ENCODE measurements at regions not wholly inside any gene's neighbourhood (a gene's known extent, or its start where the extent isn't known, plus 50 kb on each side); places are given as distances from the start of the nearest gene placed in this dataset.

DNA sequence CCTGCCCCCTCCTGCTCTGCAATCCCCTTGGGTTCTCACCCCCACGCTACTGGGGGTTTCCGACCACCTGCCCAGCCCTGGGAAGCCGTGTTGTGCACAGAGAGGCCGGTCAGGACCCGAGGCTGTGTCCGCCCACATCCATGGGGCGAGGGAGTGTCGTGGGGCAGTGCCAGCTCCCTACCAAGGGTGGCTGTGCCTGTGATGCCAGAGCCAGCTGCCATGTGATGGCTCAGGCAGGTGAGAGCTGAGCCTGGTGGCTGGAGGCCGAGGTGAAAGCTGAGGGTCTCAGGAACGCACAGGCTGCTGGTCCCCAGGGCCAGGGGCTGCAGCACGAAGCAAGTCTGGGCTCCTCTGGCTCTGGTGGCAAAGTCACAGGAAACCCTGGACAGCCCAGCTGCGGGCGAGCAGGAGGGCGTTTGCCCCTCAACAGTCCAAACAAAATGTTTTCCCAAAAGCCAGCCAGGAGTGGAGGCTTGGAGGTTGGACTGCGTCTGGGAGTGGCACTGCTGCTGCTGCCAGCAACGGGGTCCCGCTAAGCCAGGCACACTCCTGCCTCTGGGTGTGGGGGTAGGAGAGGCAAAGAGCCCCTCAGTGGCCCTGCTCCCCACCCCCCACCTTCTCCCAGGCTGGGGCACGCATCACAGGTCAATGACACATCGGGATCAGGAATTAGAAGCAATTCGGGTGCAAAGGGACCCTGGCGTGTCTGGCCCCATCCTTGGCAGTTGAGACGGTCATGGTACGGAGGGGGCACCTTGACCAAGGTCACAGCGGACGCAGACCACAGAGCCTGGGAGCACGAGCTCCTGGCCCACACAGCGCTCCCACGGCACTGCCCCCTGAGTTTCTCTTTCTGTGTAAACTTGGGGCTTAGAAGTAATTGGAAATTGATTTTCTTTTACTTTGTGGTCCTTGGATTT is 72.4 kb upstream of the GPC1 start:
- no peak overlapping the region for H3K4me2 ChIP-seq
- H3K9me2 ChIP-seq = no peaks in the 10 kb centered on the region
- no peak overlapping the region for H3K9ac ChIP-seq
- CTCF ChIA-PET = no interaction called here
- no peaks in the 10 kb centered on the region for H3F3A ChIP-seq (replicated peaks; ENCODE audit: insufficient read depth)
- no peaks in the 10 kb centered on the region for H4K20me1 ChIP-seq (ENCODE audit: insufficient read depth)
- H3K27me3 ChIP-seq (ENCODE audit: insufficient read depth) = no peaks in the 10 kb centered on the region
- no peak for DNase-seq
- H2AFZ ChIP-seq (ENCODE audit: low read depth) = no peak overlapping the region
- H3K27ac ChIP-seq (ENCODE audit: low read depth in 2 of 2, low read length in 1 of 2) = no peak overlapping the region
- no peaks in the 10 kb centered on the region for H3K9me3 ChIP-seq
- TF ChIP-seq, protein P1, sequence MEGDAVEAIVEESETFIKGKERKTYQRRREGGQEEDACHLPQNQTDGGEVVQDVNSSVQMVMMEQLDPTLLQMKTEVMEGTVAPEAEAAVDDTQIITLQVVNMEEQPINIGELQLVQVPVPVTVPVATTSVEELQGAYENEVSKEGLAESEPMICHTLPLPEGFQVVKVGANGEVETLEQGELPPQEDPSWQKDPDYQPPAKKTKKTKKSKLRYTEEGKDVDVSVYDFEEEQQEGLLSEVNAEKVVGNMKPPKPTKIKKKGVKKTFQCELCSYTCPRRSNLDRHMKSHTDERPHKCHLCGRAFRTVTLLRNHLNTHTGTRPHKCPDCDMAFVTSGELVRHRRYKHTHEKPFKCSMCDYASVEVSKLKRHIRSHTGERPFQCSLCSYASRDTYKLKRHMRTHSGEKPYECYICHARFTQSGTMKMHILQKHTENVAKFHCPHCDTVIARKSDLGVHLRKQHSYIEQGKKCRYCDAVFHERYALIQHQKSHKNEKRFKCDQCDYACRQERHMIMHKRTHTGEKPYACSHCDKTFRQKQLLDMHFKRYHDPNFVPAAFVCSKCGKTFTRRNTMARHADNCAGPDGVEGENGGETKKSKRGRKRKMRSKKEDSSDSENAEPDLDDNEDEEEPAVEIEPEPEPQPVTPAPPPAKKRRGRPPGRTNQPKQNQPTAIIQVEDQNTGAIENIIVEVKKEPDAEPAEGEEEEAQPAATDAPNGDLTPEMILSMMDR (IDR thresholded peaks at IDR 0.05) = no peak
- TF ChIP-seq, protein P2, sequence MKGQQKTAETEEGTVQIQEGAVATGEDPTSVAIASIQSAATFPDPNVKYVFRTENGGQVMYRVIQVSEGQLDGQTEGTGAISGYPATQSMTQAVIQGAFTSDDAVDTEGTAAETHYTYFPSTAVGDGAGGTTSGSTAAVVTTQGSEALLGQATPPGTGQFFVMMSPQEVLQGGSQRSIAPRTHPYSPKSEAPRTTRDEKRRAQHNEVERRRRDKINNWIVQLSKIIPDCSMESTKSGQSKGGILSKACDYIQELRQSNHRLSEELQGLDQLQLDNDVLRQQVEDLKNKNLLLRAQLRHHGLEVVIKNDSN (IDR thresholded peaks at IDR 0.05; ENCODE audit: borderline replicate concordance, low read depth) = no peak
- TF ChIP-seq, protein P3, sequence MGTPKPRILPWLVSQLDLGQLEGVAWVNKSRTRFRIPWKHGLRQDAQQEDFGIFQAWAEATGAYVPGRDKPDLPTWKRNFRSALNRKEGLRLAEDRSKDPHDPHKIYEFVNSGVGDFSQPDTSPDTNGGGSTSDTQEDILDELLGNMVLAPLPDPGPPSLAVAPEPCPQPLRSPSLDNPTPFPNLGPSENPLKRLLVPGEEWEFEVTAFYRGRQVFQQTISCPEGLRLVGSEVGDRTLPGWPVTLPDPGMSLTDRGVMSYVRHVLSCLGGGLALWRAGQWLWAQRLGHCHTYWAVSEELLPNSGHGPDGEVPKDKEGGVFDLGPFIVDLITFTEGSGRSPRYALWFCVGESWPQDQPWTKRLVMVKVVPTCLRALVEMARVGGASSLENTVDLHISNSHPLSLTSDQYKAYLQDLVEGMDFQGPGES (IDR thresholded peaks at IDR 0.05; ENCODE audit: low read depth, low read length) = no peak
- TF ChIP-seq, protein P4, sequence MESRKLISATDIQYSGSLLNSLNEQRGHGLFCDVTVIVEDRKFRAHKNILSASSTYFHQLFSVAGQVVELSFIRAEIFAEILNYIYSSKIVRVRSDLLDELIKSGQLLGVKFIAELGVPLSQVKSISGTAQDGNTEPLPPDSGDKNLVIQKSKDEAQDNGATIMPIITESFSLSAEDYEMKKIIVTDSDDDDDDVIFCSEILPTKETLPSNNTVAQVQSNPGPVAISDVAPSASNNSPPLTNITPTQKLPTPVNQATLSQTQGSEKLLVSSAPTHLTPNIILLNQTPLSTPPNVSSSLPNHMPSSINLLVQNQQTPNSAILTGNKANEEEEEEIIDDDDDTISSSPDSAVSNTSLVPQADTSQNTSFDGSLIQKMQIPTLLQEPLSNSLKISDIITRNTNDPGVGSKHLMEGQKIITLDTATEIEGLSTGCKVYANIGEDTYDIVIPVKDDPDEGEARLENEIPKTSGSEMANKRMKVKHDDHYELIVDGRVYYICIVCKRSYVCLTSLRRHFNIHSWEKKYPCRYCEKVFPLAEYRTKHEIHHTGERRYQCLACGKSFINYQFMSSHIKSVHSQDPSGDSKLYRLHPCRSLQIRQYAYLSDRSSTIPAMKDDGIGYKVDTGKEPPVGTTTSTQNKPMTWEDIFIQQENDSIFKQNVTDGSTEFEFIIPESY (IDR thresholded peaks at IDR 0.05; ENCODE audit: borderline replicate concordance, low read depth) = no peak
- H3K79me2 ChIP-seq (ENCODE audit: insufficient read depth) = no peaks in the 10 kb centered on the region
- H3K36me3 ChIP-seq (replicated peaks in 1 of 2; ENCODE audit: control insufficient read depth in 1 of 2, insufficient read depth in 2 of 2, low read length in 1 of 2) = no peaks in the 10 kb centered on the region
- no peak overlapping the region for H3K4me3 ChIP-seq (ENCODE audit: low read depth in 2 of 2, low read length in 1 of 2)
- 66% methylated on average over 13 of the region's 28 CpGs for WGBS (ENCODE audit: low lambda C conversion rate)
- POLR2A ChIA-PET = no interaction called here
- no peaks in the 10 kb centered on the region; a peak in 1 of 4 replicates for H3K4me1 ChIP-seq (ENCODE audit: control insufficient read depth in 1 of 2, insufficient read depth in 2 of 2, low read depth in 1 of 2, low read length in 1 of 2)

DNA sequence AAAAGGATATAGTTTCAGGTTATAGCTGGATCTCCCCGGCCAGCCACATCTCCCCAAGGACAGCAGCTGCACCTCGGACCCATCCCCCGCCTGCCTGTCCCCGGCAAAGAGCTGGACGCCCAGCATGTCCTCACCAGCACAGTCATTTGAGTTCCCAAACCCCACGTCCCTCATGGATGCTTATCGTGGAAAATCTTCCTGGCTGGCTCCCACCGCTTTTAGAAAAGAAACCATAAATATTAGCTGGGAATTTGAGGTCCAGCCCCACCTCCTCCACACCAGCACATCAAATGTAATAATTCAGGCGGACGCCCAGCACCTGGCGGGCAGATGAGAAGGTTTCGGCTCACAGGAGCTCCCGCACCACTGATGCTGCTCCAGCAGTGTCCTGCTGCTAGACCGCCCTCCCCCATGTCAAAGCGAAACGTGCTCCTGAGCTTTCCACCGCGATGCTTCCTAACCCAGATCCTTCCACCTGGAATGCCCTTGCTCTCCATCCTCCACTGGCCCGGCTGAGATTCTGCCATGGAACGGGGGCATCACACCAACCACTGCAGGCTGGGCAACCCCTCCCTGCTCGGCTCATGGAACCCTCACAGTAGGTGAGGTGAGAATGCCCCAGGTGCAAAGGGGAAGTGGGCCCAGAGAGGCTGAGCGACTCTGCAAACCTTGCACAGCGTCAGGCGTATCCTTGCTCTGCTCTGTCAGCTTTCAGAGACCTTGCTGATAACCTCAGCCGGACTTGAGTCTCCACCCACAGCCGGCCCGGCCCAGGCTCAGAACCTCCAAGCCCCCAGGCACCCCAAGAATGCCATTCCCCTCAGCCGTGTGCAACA is 71.5 kb upstream of the GPC1 start:
- Histone ChIP-seq H4K20me1 (ENCODE audit: insufficient read depth) (no peaks in the 10 kb centered on the region), H3K4me3 (ENCODE audit: low read depth in 2 of 2, low read length in 1 of 2) (no peak overlapping the region), H2AFZ (ENCODE audit: low read depth) (no peak overlapping the region), H3K27me3 (ENCODE audit: insufficient read depth) (no peaks in the 10 kb centered on the region), H3K9ac (no peak overlapping the region), H3K4me2 (no peak overlapping the region), H3F3A (replicated peaks; ENCODE audit: insufficient read depth) (no peaks in the 10 kb centered on the region), H3K9me2 (no peaks in the 10 kb centered on the region), H3K27ac (ENCODE audit: low read depth in 2 of 2, low read length in 1 of 2) (no peak overlapping the region), H3K4me1 (ENCODE audit: control insufficient read depth in 1 of 2, insufficient read depth in 2 of 2, low read depth in 1 of 2, low read length in 1 of 2) (peaks cover 0 to 4% of the 10 kb centered on the region in 2 experiments; a peak in 1 of 4 replicates), H3K9me3 (no peaks in the 10 kb centered on the region), H3K79me2 (ENCODE audit: insufficient read depth) (no peaks in the 10 kb centered on the region), H3K36me3 (replicated peaks in 1 of 2; ENCODE audit: control insufficient read depth in 1 of 2, insufficient read depth in 2 of 2, low read length in 1 of 2) (no peaks in the 10 kb centered on the region)
- ChIA-PET CTCF (no interaction called here), POLR2A (no interaction called here)
- WGBS (ENCODE audit: low lambda C conversion rate) = 69% methylated on average over 23 of the region's 28 CpGs
- no peak for DNase-seq
- TF ChIP-seq NRF1 (IDR thresholded peaks at IDR 0.05; ENCODE audit: low read depth, low read length) (no peak), FOSL2 (IDR thresholded peaks at IDR 0.05; ENCODE audit: borderline replicate concordance, low read depth) (no peak), CHD2 (IDR thresholded peaks at IDR 0.05; ENCODE audit: low read length, partially characterized antibody) (no peak), FOXM1 (IDR thresholded peaks at IDR 0.05; ENCODE audit: low read depth) (no peak), EP300 (IDR thresholded peaks at IDR 0.05; ENCODE audit: borderline replicate concordance in 1 of 2, low read depth in 1 of 2, low read length in 1 of 2) (no peak), MXI1 (IDR thresholded peaks at IDR 0.05; ENCODE audit: low read depth, low read length) (no peak), YY1 (IDR thresholded peaks at IDR 0.05; ENCODE audit: low read depth) (no peak)
- TF ChIP-seq, protein P5, sequence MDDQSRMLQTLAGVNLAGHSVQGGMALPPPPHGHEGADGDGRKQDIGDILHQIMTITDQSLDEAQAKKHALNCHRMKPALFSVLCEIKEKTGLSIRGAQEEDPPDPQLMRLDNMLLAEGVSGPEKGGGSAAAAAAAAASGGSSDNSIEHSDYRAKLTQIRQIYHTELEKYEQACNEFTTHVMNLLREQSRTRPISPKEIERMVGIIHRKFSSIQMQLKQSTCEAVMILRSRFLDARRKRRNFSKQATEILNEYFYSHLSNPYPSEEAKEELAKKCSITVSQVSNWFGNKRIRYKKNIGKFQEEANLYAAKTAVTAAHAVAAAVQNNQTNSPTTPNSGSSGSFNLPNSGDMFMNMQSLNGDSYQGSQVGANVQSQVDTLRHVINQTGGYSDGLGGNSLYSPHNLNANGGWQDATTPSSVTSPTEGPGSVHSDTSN (IDR thresholded peaks at IDR 0.05) = no peak
- TF ChIP-seq, protein P2 (IDR thresholded peaks at IDR 0.05; ENCODE audit: borderline replicate concordance, low read depth) = no peak
- TF ChIP-seq, protein P4 (IDR thresholded peaks at IDR 0.05; ENCODE audit: borderline replicate concordance, low read depth) = no peak

Data from SK-N-SH (cell line).